Liver (tissue), 8 donors: ENCODE measurements at regions not wholly inside any gene's neighbourhood (a gene's known extent, or its start where the extent isn't known, plus 50 kb on each side); places are given as distances from the start of the nearest gene placed in this dataset.

Experiments
- DNase-seq: peaks from one replicate; pipeline ENCODE4 v3.0.0-alpha.2; 2017; ENCODE audit warnings: low spot score
- H3K27ac ChIP-seq, 2 donors: one replicate each; pipeline ENCODE4 v1.7.0; 2013; ENCODE audit warnings: inconsistent platforms in 2 of 2, low read length in 2 of 2, control low read depth in 1 of 2, low read depth in 1 of 2, mild to moderate bottlenecking in 1 of 2
- H3K27me3 ChIP-seq, 4 donors: one replicate each; pipeline versions ENCODE4 v1.6.1 to v1.7.0; 2013; ENCODE audit warnings: low read length in 3 of 4, inconsistent platforms in 1 of 4, mild to moderate bottlenecking in 1 of 4, moderate library complexity in 1 of 4; ENCODE audit not compliant: control insufficient read depth in 4 of 4, insufficient read depth in 4 of 4
- H3K36me3 ChIP-seq, 4 donors: one replicate each; pipeline versions ENCODE4 v1.6.1 to v1.7.0; 2013; ENCODE audit warnings: low read length in 3 of 4, mild to moderate bottlenecking in 3 of 4, low read depth in 1 of 4, moderate library complexity in 1 of 4; ENCODE audit not compliant: control insufficient read depth in 4 of 4, insufficient read depth in 3 of 4
- H3K4me1 ChIP-seq, 4 donors: one replicate each; pipeline versions ENCODE4 v1.6.1 to v1.7.0; 2013; ENCODE audit warnings: low read length in 3 of 4, mild to moderate bottlenecking in 3 of 4, moderate library complexity in 1 of 4; ENCODE audit not compliant: control insufficient read depth in 4 of 4, insufficient read depth in 4 of 4
- H3K4me3 ChIP-seq, 3 donors: one replicate each; pipeline versions ENCODE4 v1.6.1 to v1.7.0; 2013; ENCODE audit warnings: low read length in 3 of 3, control low read depth in 1 of 3, low read depth in 1 of 3, mild to moderate bottlenecking in 1 of 3
- H3K9ac ChIP-seq, 2 donors: one replicate each; pipeline ENCODE4 v1.7.0; 2013; ENCODE audit warnings: low read length in 2 of 2, mild to moderate bottlenecking in 2 of 2, moderate library complexity in 2 of 2, control low read depth in 1 of 2, low read depth in 1 of 2
- H3K9me3 ChIP-seq, 4 donors: one replicate each; pipeline versions ENCODE4 v1.6.1 to v1.7.0; 2013; ENCODE audit warnings: low read length in 3 of 4; ENCODE audit not compliant: control insufficient read depth in 4 of 4
- ATF3 ChIP-seq: IDR thresholded peaks from 2 replicates; pipeline ENCODE4 v1.6.1; 2016; ENCODE audit warnings: antibody characterized with exemption
- CTCF ChIP-seq: fragments of 150-350 bp; IDR thresholded peaks from 2 replicates; pipeline ENCODE4 v1.5.1; 2017; ENCODE audit warnings: improper control_type of control experiment, low read depth, low read length; ENCODE audit not compliant: missing input control
- EGR1 ChIP-seq, 2 donors: IDR thresholded peaks; 2 replicates each; pipeline ENCODE4 v1.6.1; 2016 to 2018; ENCODE audit warnings: antibody characterized with exemption in 2 of 2, low read depth in 2 of 2
- FOXA2 ChIP-seq: IDR thresholded peaks from 2 replicates; pipeline ENCODE4 v1.6.1; 2016; ENCODE audit warnings: antibody characterized with exemption
- GABPA ChIP-seq, 2 donors: IDR thresholded peaks in 1 of 2; conservative IDR thresholded peaks in 1 of 2; 2 replicates each; pipeline ENCODE4 v1.6.1; 2016; ENCODE audit warnings: antibody characterized with exemption in 2 of 2, mild to moderate bottlenecking in 1 of 2, moderate library complexity in 1 of 2
- HNF4A ChIP-seq, 2 donors: conservative IDR thresholded peaks; 2 replicates each; pipeline ENCODE4 v1.6.1; 2016; ENCODE audit warnings: antibody characterized with exemption in 2 of 2, mild to moderate bottlenecking in 2 of 2
- HNF4G ChIP-seq: IDR thresholded peaks from 2 replicates; pipeline ENCODE4 v1.6.1; 2016; ENCODE audit warnings: antibody characterized with exemption
- JUND ChIP-seq, 2 donors: IDR thresholded peaks; 2 replicates each; pipeline ENCODE4 v1.6.1; 2016; ENCODE audit warnings: antibody characterized with exemption in 2 of 2
- RXRA ChIP-seq, 2 donors: IDR thresholded peaks; 2 replicates each; pipeline ENCODE4 v1.6.1; 2017 to 2018; ENCODE audit warnings: antibody characterized with exemption in 2 of 2, mild to moderate bottlenecking in 1 of 2
- SP1 ChIP-seq: IDR thresholded peaks from 2 replicates; pipeline ENCODE4 v1.6.1; 2018; ENCODE audit warnings: antibody characterized with exemption, mild to moderate bottlenecking
- TAF1 ChIP-seq: conservative IDR thresholded peaks from 2 replicates; pipeline ENCODE4 v1.6.1; 2016; ENCODE audit warnings: antibody characterized with exemption, mild to moderate bottlenecking
- YY1 ChIP-seq: IDR thresholded peaks from 2 replicates; pipeline ENCODE4 v1.6.1; 2016; ENCODE audit warnings: antibody characterized with exemption, mild to moderate bottlenecking
- WGBS: extraction: QIAGEN DNeasy Blood & Tissue Kit; methylation state at CpG from one replicate; pipeline ENCODE4 v1.1.7; 2013; 5-methylcytosine and 5-hydroxymethylcytosine counted together
- TF ChIP-seq, protein P1 (sequence below): IDR thresholded peaks from 2 replicates; pipeline ENCODE4 v1.6.1; 2016; ENCODE audit warnings: antibody characterized with exemption
- TF ChIP-seq, protein P2 (sequence below): IDR thresholded peaks from 2 replicates; pipeline ENCODE4 v1.6.1; 2016; ENCODE audit warnings: antibody characterized with exemption, mild to moderate bottlenecking
- TF ChIP-seq, protein P3 (sequence below): IDR thresholded peaks from 2 replicates; pipeline ENCODE4 v1.6.1; 2016; ENCODE audit warnings: antibody characterized with exemption
- donor health status: healthy.
- donor health status: healthy.
- donor health status: healthy.
- donor health status: healthy.
- donor health status: healthy.

DNA sequence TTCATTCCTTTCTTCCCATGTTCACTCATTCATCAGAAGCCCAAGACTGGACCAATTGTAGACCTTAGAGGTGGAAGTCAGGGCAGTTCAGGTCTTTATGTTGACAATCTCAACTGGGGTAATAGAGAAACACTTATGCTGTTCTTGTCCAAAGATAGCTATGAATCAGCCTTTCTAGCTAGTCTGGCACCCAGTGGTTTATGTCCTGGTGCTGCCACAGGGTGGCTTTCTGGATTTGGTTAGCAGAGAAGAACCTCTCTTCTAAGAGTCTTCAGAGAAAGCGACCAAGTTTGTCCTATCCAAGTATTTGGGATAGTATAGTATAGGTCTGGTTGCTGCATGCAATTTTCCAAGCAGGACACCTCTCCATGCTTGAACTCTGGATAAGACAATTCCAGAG is 83.3 kb downstream of the NOG start:
- Histone ChIP-seq H3K27ac (no peak overlapping the region), H3K4me1 (peaks cover 4 to 11% (median 8%) of the 10 kb centered on the region in 4 donors), H3K9ac (no peak overlapping the region), H3K9me3 (no peaks in the 10 kb centered on the region), H3K4me3 (no peak overlapping the region), H3K36me3 (no peaks in the 10 kb centered on the region), H3K27me3 (peaks cover 0 to 20% (median 2%) of the 10 kb centered on the region in 4 donors)
- no peak for DNase-seq
- TF ChIP-seq, protein P1, sequence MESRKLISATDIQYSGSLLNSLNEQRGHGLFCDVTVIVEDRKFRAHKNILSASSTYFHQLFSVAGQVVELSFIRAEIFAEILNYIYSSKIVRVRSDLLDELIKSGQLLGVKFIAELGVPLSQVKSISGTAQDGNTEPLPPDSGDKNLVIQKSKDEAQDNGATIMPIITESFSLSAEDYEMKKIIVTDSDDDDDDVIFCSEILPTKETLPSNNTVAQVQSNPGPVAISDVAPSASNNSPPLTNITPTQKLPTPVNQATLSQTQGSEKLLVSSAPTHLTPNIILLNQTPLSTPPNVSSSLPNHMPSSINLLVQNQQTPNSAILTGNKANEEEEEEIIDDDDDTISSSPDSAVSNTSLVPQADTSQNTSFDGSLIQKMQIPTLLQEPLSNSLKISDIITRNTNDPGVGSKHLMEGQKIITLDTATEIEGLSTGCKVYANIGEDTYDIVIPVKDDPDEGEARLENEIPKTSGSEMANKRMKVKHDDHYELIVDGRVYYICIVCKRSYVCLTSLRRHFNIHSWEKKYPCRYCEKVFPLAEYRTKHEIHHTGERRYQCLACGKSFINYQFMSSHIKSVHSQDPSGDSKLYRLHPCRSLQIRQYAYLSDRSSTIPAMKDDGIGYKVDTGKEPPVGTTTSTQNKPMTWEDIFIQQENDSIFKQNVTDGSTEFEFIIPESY, result no peak
- TF ChIP-seq ATF3 (no peak), CTCF (no peak), GABPA (IDR thresholded peaks at IDR 0.05 in 1 of 2, conservative IDR thresholded peaks at IDR 0.05 in 1 of 2) (no peak), SP1 (no peak), FOXA2 (no peak), EGR1 (IDR thresholded peaks at IDR 0.05; ENCODE audit: low read depth in 2 of 2) (no peak), TAF1 (no peak), YY1 (no peak), RXRA (IDR thresholded peaks at IDR 0.05) (no peak), HNF4A (conservative IDR thresholded peaks at IDR 0.05) (no peak), HNF4G (no peak), JUND (IDR thresholded peaks at IDR 0.05) (no peak)
- TF ChIP-seq, protein P2, sequence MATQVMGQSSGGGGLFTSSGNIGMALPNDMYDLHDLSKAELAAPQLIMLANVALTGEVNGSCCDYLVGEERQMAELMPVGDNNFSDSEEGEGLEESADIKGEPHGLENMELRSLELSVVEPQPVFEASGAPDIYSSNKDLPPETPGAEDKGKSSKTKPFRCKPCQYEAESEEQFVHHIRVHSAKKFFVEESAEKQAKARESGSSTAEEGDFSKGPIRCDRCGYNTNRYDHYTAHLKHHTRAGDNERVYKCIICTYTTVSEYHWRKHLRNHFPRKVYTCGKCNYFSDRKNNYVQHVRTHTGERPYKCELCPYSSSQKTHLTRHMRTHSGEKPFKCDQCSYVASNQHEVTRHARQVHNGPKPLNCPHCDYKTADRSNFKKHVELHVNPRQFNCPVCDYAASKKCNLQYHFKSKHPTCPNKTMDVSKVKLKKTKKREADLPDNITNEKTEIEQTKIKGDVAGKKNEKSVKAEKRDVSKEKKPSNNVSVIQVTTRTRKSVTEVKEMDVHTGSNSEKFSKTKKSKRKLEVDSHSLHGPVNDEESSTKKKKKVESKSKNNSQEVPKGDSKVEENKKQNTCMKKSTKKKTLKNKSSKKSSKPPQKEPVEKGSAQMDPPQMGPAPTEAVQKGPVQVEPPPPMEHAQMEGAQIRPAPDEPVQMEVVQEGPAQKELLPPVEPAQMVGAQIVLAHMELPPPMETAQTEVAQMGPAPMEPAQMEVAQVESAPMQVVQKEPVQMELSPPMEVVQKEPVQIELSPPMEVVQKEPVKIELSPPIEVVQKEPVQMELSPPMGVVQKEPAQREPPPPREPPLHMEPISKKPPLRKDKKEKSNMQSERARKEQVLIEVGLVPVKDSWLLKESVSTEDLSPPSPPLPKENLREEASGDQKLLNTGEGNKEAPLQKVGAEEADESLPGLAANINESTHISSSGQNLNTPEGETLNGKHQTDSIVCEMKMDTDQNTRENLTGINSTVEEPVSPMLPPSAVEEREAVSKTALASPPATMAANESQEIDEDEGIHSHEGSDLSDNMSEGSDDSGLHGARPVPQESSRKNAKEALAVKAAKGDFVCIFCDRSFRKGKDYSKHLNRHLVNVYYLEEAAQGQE, result no peak
- TF ChIP-seq, protein P3, sequence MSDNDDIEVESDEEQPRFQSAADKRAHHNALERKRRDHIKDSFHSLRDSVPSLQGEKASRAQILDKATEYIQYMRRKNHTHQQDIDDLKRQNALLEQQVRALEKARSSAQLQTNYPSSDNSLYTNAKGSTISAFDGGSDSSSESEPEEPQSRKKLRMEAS, result no peak
- 87% methylated on average over 1 of the region's 1 CpG for WGBS
